LNCAP (cell line): ENCODE measurements at regions not wholly inside any gene's neighbourhood (a gene's known extent, or its start where the extent isn't known, plus 50 kb on each side); places are given as distances from the start of the nearest gene placed in this dataset.

ENCODE experiments used
- TF ChIP-seq, protein P1 (sequence below): fragments of 450-650 bp; IDR thresholded peaks from 2 replicates; pipeline ENCODE4 v1.5.1; 2017; ENCODE audit warnings: mild to moderate bottlenecking

DNA sequence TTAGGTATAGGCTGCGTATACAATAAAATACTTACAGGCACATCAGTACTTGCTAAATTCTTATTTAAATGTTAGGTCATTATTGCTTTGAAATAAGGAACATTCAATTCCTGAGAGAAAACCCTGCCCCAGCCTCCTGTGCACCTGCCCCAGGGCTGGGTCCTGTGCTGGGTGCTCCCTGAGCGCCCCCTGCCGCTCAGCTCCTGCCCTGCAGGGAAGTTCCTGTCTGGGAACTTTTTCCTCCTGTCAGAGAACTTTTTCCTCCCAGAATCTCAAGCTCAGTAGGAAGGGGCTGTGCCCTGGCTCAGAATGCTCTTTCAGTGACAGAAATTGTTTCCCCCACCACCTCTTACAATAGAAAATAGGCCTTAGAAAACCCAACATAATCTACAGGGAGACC lies 751.1 kb downstream of the TMEM121 start:
- TF ChIP-seq, protein P1, sequence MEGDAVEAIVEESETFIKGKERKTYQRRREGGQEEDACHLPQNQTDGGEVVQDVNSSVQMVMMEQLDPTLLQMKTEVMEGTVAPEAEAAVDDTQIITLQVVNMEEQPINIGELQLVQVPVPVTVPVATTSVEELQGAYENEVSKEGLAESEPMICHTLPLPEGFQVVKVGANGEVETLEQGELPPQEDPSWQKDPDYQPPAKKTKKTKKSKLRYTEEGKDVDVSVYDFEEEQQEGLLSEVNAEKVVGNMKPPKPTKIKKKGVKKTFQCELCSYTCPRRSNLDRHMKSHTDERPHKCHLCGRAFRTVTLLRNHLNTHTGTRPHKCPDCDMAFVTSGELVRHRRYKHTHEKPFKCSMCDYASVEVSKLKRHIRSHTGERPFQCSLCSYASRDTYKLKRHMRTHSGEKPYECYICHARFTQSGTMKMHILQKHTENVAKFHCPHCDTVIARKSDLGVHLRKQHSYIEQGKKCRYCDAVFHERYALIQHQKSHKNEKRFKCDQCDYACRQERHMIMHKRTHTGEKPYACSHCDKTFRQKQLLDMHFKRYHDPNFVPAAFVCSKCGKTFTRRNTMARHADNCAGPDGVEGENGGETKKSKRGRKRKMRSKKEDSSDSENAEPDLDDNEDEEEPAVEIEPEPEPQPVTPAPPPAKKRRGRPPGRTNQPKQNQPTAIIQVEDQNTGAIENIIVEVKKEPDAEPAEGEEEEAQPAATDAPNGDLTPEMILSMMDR: peak; percentile 97

DNA sequence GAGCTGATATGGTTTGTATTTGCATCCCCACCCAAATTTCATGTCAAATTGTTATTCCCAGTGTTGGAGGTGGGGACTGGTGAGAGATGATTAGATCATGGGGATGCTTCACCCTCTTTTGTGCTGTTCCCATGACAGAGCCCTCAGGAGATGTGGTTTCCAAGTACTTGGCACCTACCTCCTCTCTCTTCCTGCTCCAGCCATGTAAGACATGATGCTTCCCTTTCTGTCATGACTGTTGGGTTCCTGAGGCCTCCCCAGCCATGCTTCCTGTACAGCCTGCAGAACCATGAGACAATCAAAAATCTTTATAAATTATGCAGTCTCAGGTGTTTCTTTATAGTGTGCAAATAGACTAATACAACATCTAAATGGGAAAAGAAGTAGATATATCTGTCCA lies 754.5 kb downstream of the TMEM121 start:
- TF ChIP-seq, protein P1: no peak

DNA sequence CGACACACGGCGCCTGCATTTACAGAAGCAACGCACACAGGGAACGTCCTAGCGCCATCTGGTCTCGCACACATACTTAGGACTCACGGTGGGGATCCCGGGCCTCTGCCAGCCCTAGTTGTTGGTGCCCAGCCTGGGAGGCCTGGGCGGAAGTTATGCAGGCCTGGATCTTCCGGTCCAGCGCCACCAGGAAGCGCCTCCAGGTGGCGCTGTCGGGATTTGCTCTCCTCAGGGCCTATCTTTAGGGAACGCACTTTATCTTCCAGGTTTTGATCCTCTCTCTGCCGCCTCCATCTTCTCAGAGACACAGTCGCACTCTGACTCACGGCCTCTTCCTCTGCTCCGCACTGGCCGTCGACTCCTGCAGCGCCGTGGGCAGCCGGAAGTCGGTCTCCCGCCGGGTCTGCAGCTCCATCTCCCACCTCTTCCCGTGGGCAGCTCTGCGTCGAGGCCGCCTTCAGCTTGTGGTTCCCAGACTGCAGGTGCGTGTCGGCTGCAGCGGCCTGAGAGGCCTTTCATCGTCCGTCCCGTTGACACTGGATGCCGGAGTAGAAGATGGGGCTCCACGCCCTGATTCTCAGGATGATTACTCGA lies 760.4 kb downstream of the TMEM121 start:
- TF ChIP-seq, protein P1: peak; percentile 71

DNA sequence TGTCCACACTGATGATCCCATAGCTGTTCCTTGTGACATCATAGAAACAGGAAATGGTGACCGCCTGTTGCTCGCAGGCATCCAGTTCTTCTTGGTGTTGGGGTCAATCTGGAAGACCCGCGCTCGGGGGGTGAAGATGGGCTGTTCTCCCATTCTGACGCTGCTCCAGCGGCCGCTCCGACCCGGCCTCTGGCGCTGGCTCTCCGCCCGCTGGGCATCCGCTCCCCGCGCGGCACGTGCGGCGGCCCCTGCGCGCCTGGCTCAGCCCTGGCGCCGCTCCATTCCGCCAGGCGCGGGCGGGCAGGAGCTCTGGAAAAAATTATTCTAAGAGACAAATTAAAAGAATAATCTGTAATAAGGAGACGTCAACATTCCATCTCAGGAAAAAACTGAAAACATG lies 761.1 kb downstream of the TMEM121 start:
- TF ChIP-seq, protein P1: no peak

DNA sequence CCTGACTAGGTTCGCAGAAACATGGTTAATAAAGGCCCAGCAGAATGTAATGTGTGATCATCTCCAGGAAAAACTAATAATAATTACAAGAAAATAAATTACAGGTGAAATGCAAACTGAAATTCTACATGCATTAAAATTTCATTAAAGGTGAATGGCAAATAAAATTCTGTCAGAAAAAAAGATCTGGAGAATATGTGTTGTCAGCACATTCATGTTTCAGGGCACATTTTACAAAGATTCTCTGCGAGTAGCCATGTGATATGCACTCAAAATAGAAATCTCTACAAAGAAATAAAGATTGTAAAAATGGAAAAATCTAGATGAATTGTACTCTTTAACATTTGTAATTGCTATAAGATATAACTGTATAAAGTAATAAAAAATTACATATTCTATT lies 765.2 kb downstream of the TMEM121 start:
- TF ChIP-seq, protein P1: no peak

DNA sequence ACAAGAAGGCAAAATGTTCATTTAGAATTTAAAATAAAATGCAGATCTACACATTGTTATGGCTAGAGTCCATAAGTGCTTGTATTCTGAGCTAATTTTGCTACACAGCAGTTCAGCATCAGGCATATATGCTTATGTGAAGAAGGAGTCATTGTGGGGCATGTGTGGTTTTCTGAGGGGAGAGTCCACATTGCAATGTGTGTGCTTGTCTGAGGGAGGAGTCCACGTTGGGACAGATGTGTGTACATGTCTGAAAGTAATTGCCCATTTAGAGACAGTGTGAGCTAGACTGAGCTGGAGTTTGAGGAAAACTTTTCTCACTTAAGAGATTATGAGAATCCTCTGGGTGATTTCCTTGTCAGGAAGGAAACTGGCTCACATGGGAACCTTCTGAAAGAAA lies 767.9 kb downstream of the TMEM121 start:
- TF ChIP-seq, protein P1: no peak

DNA sequence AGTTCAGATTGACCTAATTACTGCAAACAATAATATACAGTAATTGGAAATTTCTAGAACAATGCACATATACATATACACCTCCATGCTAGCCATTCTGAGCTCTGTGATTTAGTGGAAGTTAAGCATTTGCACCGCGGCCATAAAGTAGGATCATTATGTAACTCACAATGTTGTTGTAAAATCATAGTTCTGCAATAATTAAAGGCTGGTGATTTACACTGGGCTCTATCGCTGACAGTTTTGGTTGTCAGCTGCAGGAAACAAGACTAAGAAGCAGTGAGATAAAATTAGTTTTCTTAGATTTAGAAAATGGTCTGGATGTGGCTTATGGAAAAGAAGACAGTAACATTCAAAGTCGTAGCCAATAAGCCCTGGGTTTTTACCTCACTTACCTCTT lies 776.3 kb downstream of the TMEM121 start:
- TF ChIP-seq, protein P1: no peak

DNA sequence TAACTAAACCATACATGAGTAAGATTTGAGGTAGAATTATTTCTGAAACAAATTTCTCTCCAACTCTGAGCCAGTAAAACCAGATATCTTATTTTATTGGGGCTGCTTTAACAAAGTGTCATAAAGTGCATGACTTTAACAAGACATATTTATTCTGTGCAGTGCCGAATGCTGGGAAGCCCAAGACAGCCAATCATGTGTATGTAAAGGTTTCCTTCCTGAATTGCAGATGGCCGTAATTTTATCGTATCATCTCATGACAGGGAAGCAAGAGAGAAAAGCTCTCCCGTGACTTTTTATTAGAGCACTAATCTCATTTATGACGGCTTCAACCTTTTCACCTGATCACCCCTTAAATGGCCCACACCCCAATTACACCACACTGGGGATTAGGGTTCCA lies 777.9 kb downstream of the TMEM121 start:
- TF ChIP-seq, protein P1: no peak
